GM19463 (cell line): ENCODE measurements at regions not wholly inside any gene's neighbourhood (a gene's known extent, or its start where the extent isn't known, plus 50 kb on each side); places are given as distances from the start of the nearest gene placed in this dataset.
"Not testable (repeated sequence)": the region's sequence is repeated elsewhere in the genome, so short reads cannot be mapped to it uniquely, and the experiment has no call there.

Experiments
- ATAC-seq: cut with Tn5 transposase; IDR thresholded peaks from one replicate; pipeline ENCODE4 v1.9.1; 2021; ENCODE audit warnings: mild to moderate bottlenecking, moderate library complexity; ENCODE audit not compliant: unreplicated experiment

- no peak for ATAC-seq
These were observed 195.6 kb downstream of the TBC1D2B start for GRCh38 chr15:77881950-77882349.

GRCh38 chr15:77881535-77881934 is 196.0 kb downstream of the TBC1D2B start:
- ATAC-seq = not testable (repeated sequence)

- not testable (repeated sequence) for ATAC-seq
These were observed 198.0 kb downstream of the TBC1D2B start for GRCh38 chr15:77879466-77879865.

GRCh38 chr15:77877869-77878577 is 199.5 kb downstream of the TBC1D2B start:
- ATAC-seq = no peak

- not testable (repeated sequence) for ATAC-seq
These were observed 201.2 kb downstream of the TBC1D2B start for GRCh38 chr15:77876107-77876820.

- ATAC-seq = not testable (repeated sequence)
These were observed 202.3 kb downstream of the TBC1D2B start for GRCh38 chr15:77875066-77875721.

GRCh38 chr15:77874063-77874462 is 203.4 kb downstream of the TBC1D2B start:
- no peak for ATAC-seq

GRCh38 chr15:77872521-77873425 is 204.7 kb downstream of the TBC1D2B start:
- ATAC-seq = not testable (repeated sequence)

- no peak for ATAC-seq
These were observed 205.6 kb downstream of the TBC1D2B start for GRCh38 chr15:77871852-77872371.

- peak; percentile 53 for ATAC-seq
These were observed 207.1 kb downstream of the TBC1D2B start for GRCh38 chr15:77870195-77871065.

- ATAC-seq = no peak
These were observed 208.3 kb downstream of the TBC1D2B start for GRCh38 chr15:77869021-77869895.

GRCh38 chr15:77868048-77868629 is 209.4 kb downstream of the TBC1D2B start:
- not testable (repeated sequence) for ATAC-seq

GRCh38 chr15:77867266-77868047 is 210.1 kb downstream of the TBC1D2B start:
- ATAC-seq = no peak

- ATAC-seq = no peak
These were observed 210.8 kb downstream of the TBC1D2B start for GRCh38 chr15:77866596-77867125.

GRCh38 chr15:77866186-77866585 is 211.3 kb downstream of the TBC1D2B start:
- ATAC-seq = no peak

GRCh38 chr15:77865701-77866100 is 211.8 kb downstream of the TBC1D2B start:
- ATAC-seq = no peak

- no peak for ATAC-seq
These were observed 212.4 kb downstream of the TBC1D2B start for GRCh38 chr15:77865106-77865610.
